H1 (cell line): ENCODE measurements at regions not wholly inside any gene's neighbourhood (a gene's known extent, or its start where the extent isn't known, plus 50 kb on each side); places are given as distances from the start of the nearest gene placed in this dataset.

Source experiments
- CTCF ChIA-PET: fragments of 300-600 bp; sonication (Branson Sonifier 250); formaldehyde crosslinking; loops from one replicate; lab custom pipeline; 2021; ENCODE audit not compliant: partially characterized antibody; lab: Charles Lee
- POLR2A ChIA-PET: fragments of 300-600 bp; sonication (Branson Sonifier 250); formaldehyde crosslinking; loops from one replicate; lab custom pipeline; 2021; ENCODE audit warnings: inconsistent platforms; ENCODE audit not compliant: partially characterized antibody; lab: Charles Lee
- DNase-seq, 2 experiments: peaks; one replicate each; pipeline versions ENCODE4 v3.0.0 to v3.0.0-alpha.2; 2010 to 2022; ENCODE audit warnings: low spot score in 2 of 2, low read depth in 1 of 2, mixed read lengths in 1 of 2
- FAIRE-seq: peaks from 2 replicates; lab custom pipeline; 2011; peaks lifted over from hg19 to GRCh38; lab: Jason Lieb, UNC
- H2AFZ ChIP-seq: 2 replicates; pipeline ENCODE4 v1.8.1; 2012; ENCODE audit warnings: low read length, inconsistent platforms
- H2AK5ac ChIP-seq: 2 replicates; pipeline ENCODE4 v1.6.1; 2013; ENCODE audit warnings: low read depth, low read length
- H2BK120ac ChIP-seq: replicated peaks from 2 replicates; pipeline ENCODE3; 2013; ENCODE audit warnings: low read depth, low read length, inconsistent platforms
- H2BK12ac ChIP-seq: 2 replicates; pipeline ENCODE4 v1.6.1; 2013; ENCODE audit warnings: low read depth, low read length
- H2BK15ac ChIP-seq: 2 replicates; pipeline ENCODE4 v1.6.1; 2013; ENCODE audit warnings: low read length
- H2BK20ac ChIP-seq: 2 replicates; pipeline ENCODE4 v1.6.1; 2013; ENCODE audit warnings: low read length
- H2BK5ac ChIP-seq: 2 replicates; pipeline ENCODE4 v1.6.1; 2013; ENCODE audit warnings: low read depth, low read length
- H3K14ac ChIP-seq: 2 replicates; pipeline ENCODE4 v1.6.1; 2013; ENCODE audit warnings: inconsistent platforms; ENCODE audit not compliant: insufficient read length
- H3K18ac ChIP-seq: 2 replicates; pipeline ENCODE4 v1.6.1; 2013; ENCODE audit warnings: low read length; ENCODE audit errors: extremely low read depth
- H3K23ac ChIP-seq: 2 replicates; pipeline ENCODE4 v1.6.1; 2013; ENCODE audit warnings: inconsistent platforms; ENCODE audit not compliant: insufficient read length
- H3K23me2 ChIP-seq: 2 replicates; pipeline ENCODE4 v1.6.1; 2013; ENCODE audit warnings: low read depth, low read length
- H3K27ac ChIP-seq: 2 replicates; pipeline ENCODE4 v1.6.1; 2011; ENCODE audit warnings: low read depth, low read length, inconsistent platforms
- H3K27me3 ChIP-seq, 4 experiments: replicated peaks in 1 of 4; 1 replicate in 1 of 4; 2 replicates in 3 of 4; pipeline versions ENCODE4 v1.6.1 to v1.8.1; 2011 to 2013; ENCODE audit warnings: low read length in 3 of 4, mild to moderate bottlenecking in 3 of 4, inconsistent platforms in 2 of 4, mixed read lengths in 2 of 4, moderate library complexity in 1 of 4; ENCODE audit not compliant: control insufficient read depth in 3 of 4, insufficient read depth in 3 of 4; ENCODE audit errors: extremely low read depth in 1 of 4
- H3K36me3 ChIP-seq, 4 experiments: 2 replicates each; pipeline versions ENCODE4 v1.6.1 to v1.8.1; 2011 to 2013; ENCODE audit warnings: mild to moderate bottlenecking in 4 of 4, low read length in 3 of 4, moderate library complexity in 2 of 4, control low read depth in 1 of 4, inconsistent platforms in 1 of 4; ENCODE audit not compliant: insufficient read depth in 4 of 4, control insufficient read depth in 2 of 4
- H3K4ac ChIP-seq: replicated peaks from 2 replicates; pipeline ENCODE3; 2013; ENCODE audit warnings: low read length, low read depth, mixed read lengths, inconsistent platforms; ENCODE audit not compliant: insufficient read length
- H3K4me1 ChIP-seq, 4 experiments: replicated peaks in 1 of 4; 1 replicate in 1 of 4; 2 replicates in 3 of 4; pipeline versions ENCODE4 v1.6.1 to v1.8.1; 2011 to 2013; ENCODE audit warnings: low read length in 3 of 4, inconsistent platforms in 2 of 4, mixed read lengths in 1 of 4; ENCODE audit not compliant: insufficient read depth in 4 of 4, control insufficient read depth in 3 of 4
- H3K4me2 ChIP-seq, 2 experiments: 2 replicates each; pipeline versions ENCODE4 v1.6.1 to v1.8.1; 2011 to 2013; ENCODE audit warnings: low read depth in 2 of 2, low read length in 2 of 2, control low read depth in 1 of 2, inconsistent platforms in 1 of 2, mild to moderate bottlenecking in 1 of 2; ENCODE audit not compliant: insufficient read depth in 1 of 2
- H3K4me3 ChIP-seq, 4 experiments: fragments of 200-600, 300-600 bp in 1 of 4; sonication (generic), shearing (Covaris generic), sonication (Bioruptor Twin) in 1 of 4; 2 replicates each; pipeline versions ENCODE4 v1.5.1 to v1.8.1; 2011 to 2016; ENCODE audit warnings: low read length in 4 of 4, low read depth in 3 of 4, control low read depth in 2 of 4, inconsistent platforms in 2 of 4, mild to moderate bottlenecking in 2 of 4, mixed read lengths in 1 of 4, moderate library complexity in 1 of 4; ENCODE audit not compliant: insufficient read depth in 2 of 4; ENCODE audit errors: extremely low read depth in 1 of 4
- H3K56ac ChIP-seq: replicated peaks from 2 replicates; pipeline ENCODE3; 2013; ENCODE audit warnings: low read depth, mild to moderate bottlenecking, mixed read lengths, low read length, inconsistent platforms; ENCODE audit not compliant: insufficient read length
- H3K79me1 ChIP-seq: 2 replicates; pipeline ENCODE4 v1.6.1; 2013; ENCODE audit warnings: low read depth, low read length, control low read depth
- H3K79me2 ChIP-seq, 2 experiments: 2 replicates each; pipeline versions ENCODE4 v1.6.1 to v1.8.1; 2012 to 2013; ENCODE audit warnings: low read length in 2 of 2, mild to moderate bottlenecking in 2 of 2, inconsistent platforms in 1 of 2; ENCODE audit not compliant: insufficient read depth in 2 of 2, control insufficient read depth in 1 of 2
- H3K9ac ChIP-seq, 4 experiments: replicated peaks in 1 of 4; 1 replicate in 1 of 4; 2 replicates in 3 of 4; pipeline versions ENCODE4 v1.6.1 to v1.8.1; 2011 to 2013; ENCODE audit warnings: low read depth in 3 of 4, low read length in 3 of 4, control low read depth in 2 of 4, mild to moderate bottlenecking in 2 of 4, moderate library complexity in 2 of 4, inconsistent platforms in 1 of 4; ENCODE audit errors: extremely low read depth in 1 of 4
- H3K9me3 ChIP-seq, 2 experiments: 2 replicates each; pipeline versions ENCODE4 v1.6.1 to v1.8.1; 2012 to 2013; ENCODE audit warnings: mild to moderate bottlenecking in 2 of 2, moderate library complexity in 2 of 2, control low read depth in 1 of 2, inconsistent platforms in 1 of 2, low read depth in 1 of 2, low read length in 1 of 2, mixed read lengths in 1 of 2; ENCODE audit not compliant: insufficient read depth in 2 of 2
- H4K20me1 ChIP-seq, 2 experiments: replicated peaks in 1 of 2; 2 replicates each; pipeline versions ENCODE3 to v1.8.1; 2011 to 2013; ENCODE audit warnings: inconsistent platforms in 2 of 2, low read length in 2 of 2, mild to moderate bottlenecking in 1 of 2; ENCODE audit not compliant: insufficient read depth in 2 of 2, control insufficient read depth in 1 of 2
- H4K5ac ChIP-seq: 2 replicates; pipeline ENCODE4 v1.6.1; 2013; ENCODE audit warnings: low read length, low read depth, mixed read lengths, inconsistent platforms; ENCODE audit not compliant: insufficient read length
- H4K8ac ChIP-seq: 2 replicates; pipeline ENCODE4 v1.8.0; 2013; ENCODE audit warnings: mild to moderate bottlenecking, moderate library complexity, low read length, inconsistent platforms; ENCODE audit not compliant: insufficient read depth; ENCODE audit errors: extremely low read depth
- H4K91ac ChIP-seq: replicated peaks from 2 replicates; pipeline ENCODE3; 2013; ENCODE audit warnings: low read length, mixed read lengths, inconsistent platforms; ENCODE audit not compliant: insufficient read length
- HDAC2 ChIP-seq, 2 experiments: fragments of 300-600 bp in 1 of 2; sonication (generic) in 1 of 2; IDR thresholded peaks; 2 replicates each; pipeline ENCODE4 v1.6.1; 2011 to 2012; ENCODE audit warnings: low read depth in 2 of 2, low read length in 2 of 2, mild to moderate bottlenecking in 2 of 2, moderate library complexity in 2 of 2, borderline replicate concordance in 1 of 2, inconsistent platforms in 1 of 2
- HDAC6 ChIP-seq: IDR thresholded peaks from one replicate; pipeline ENCODE4 v1.7.1; 2012; ENCODE audit warnings: low read depth, mild to moderate bottlenecking, inconsistent platforms, low read length, moderate library complexity
- POLR2AphosphoS5 ChIP-seq: IDR thresholded peaks from 2 replicates; pipeline ENCODE4 v1.6.1; 2011; ENCODE audit warnings: low read depth, low read length
- POU5F1 ChIP-seq: IDR thresholded peaks from 2 replicates; pipeline ENCODE4 v1.6.1; 2011; ENCODE audit warnings: low read depth, mild to moderate bottlenecking, low read length, moderate library complexity
- RBBP5 ChIP-seq: IDR thresholded peaks from 2 replicates; pipeline ENCODE4 v1.7.1; 2012; ENCODE audit warnings: low read depth, mild to moderate bottlenecking, inconsistent platforms, low read length, moderate library complexity, borderline replicate concordance
- RFX5 ChIP-seq: IDR thresholded peaks from 2 replicates; pipeline ENCODE4 v1.6.1; 2011; ENCODE audit warnings: low read depth, low read length, improper control_type of control experiment, borderline replicate concordance
- SIX5 ChIP-seq: IDR thresholded peaks from 2 replicates; pipeline ENCODE4 v1.6.1; 2011; ENCODE audit warnings: mild to moderate bottlenecking, low read depth, low read length
- SP4 ChIP-seq: IDR thresholded peaks from 2 replicates; pipeline ENCODE4 v1.6.1; 2012; ENCODE audit warnings: low read length, inconsistent platforms
- ZNF274 ChIP-seq: IDR thresholded peaks from 2 replicates; pipeline ENCODE4 v1.7.0; 2012; ENCODE audit warnings: low read length, borderline replicate concordance; ENCODE audit errors: extremely low read depth
- WGBS, 2 experiments: shearing (Covaris generic) in 1 of 2; methylation state at CpG; one replicate each; pipeline versions ENCODE4 v1.1.6 to v1.1.7; 2013 to 2015; ENCODE audit warnings: low lambda C conversion rate in 2 of 2, mixed read lengths in 2 of 2, inconsistent platforms in 1 of 2, low coverage in 1 of 2, missing lambda C conversion rate in 1 of 2; ENCODE audit not compliant: insufficient replicate concordance in 2 of 2, insufficient coverage in 1 of 2, insufficient read length in 1 of 2; ENCODE audit errors: extremely low coverage in 1 of 2, missing lambda C conversion rate in 1 of 2; 5-methylcytosine and 5-hydroxymethylcytosine counted together
- TF ChIP-seq, protein P1 (sequence below): IDR thresholded peaks from 2 replicates; pipeline ENCODE4 v1.6.1; 2012; ENCODE audit warnings: inconsistent platforms

DNA sequence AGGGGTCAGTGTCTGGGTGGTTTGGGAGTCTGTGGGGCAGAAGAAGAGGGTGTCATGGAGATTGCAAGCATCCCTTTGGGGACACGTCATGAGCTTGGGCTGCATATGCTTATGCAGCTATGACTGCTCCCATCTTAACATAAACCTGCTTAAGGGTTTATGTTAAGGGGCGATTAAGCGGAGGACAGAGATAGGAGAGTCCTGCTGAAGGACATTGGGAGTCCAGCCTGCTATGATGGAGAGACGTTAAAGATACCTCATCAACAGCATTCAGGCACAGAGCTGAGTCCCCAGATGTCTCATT, 76.8 kb upstream of the AKR1E2 start:
- no peak overlapping the region for H2BK12ac ChIP-seq
- no peak overlapping the region for H3K18ac ChIP-seq
- FAIRE-seq (no peak), DNase-seq (no peak)
- H3K79me1 ChIP-seq: no peaks in the 10 kb centered on the region
- H2BK120ac ChIP-seq: no peak overlapping the region
- POLR2A ChIA-PET: no interaction called here
- H4K20me1 ChIP-seq: no peaks in the 10 kb centered on the region
- no peaks in the 10 kb centered on the region for H3K23me2 ChIP-seq
- H3K9me3 ChIP-seq: no peaks in the 10 kb centered on the region
- H3K9ac ChIP-seq: no peak overlapping the region
- H2BK20ac ChIP-seq: no peak overlapping the region
- H3K4me1 ChIP-seq: peaks cover 0 to 3% (median 0%) of the 10 kb centered on the region in 4 experiments; a peak in 1 of 7 replicates
- H3K4me3 ChIP-seq: no peak overlapping the region
- H3K56ac ChIP-seq: no peak overlapping the region
- no peak overlapping the region for H4K91ac ChIP-seq
- no peak overlapping the region for H2BK5ac ChIP-seq
- no peak overlapping the region for H3K23ac ChIP-seq
- TF ChIP-seq SP4: no peak
- no peak for TF ChIP-seq HDAC2 (IDR thresholded peaks at IDR 0.05; ENCODE audit: borderline replicate concordance in 1 of 2, low read depth in 2 of 2, low read length in 2 of 2)
- TF ChIP-seq RFX5: no peak
- no peak for TF ChIP-seq HDAC6
- TF ChIP-seq SIX5: no peak
- TF ChIP-seq, protein P1, sequence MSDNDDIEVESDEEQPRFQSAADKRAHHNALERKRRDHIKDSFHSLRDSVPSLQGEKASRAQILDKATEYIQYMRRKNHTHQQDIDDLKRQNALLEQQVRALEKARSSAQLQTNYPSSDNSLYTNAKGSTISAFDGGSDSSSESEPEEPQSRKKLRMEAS: no peak
- no peak for TF ChIP-seq ZNF274
- TF ChIP-seq RBBP5: no peak
- TF ChIP-seq POLR2AphosphoS5: no peak
- no peak for TF ChIP-seq POU5F1
- CTCF ChIA-PET: interaction anchor here (1.3 kb wide), 1 partner anchor 92 kb away, joined by 3 read pairs; no protein-coding TSS in a partner anchor
- no peak overlapping the region for H3K4me2 ChIP-seq
- H2AK5ac ChIP-seq: no peak overlapping the region
- no peak overlapping the region for H3K27ac ChIP-seq
- H2BK15ac ChIP-seq: no peak overlapping the region
- no peak overlapping the region for H3K4ac ChIP-seq
- no peak overlapping the region for H4K5ac ChIP-seq
- no peak overlapping the region for H4K8ac ChIP-seq
- no peak overlapping the region for H3K14ac ChIP-seq
- no peak overlapping the region for H2AFZ ChIP-seq
- no peaks in the 10 kb centered on the region for H3K27me3 ChIP-seq
- 92% methylated on average over 3 of the region's 4 CpGs; no CpG with 5 or more reads in 1 of the 2 experiments for WGBS, 2 experiments
- H3K36me3 ChIP-seq: no peaks in the 10 kb centered on the region
- H3K79me2 ChIP-seq: no peaks in the 10 kb centered on the region
